Urinary bladder (tissue), 3 donors: ENCODE measurements at regions not wholly inside any gene's neighbourhood (a gene's known extent, or its start where the extent isn't known, plus 50 kb on each side); places are given as distances from the start of the nearest gene placed in this dataset.
"Not testable (repeated sequence)": the region's sequence is repeated elsewhere in the genome, so short reads cannot be mapped to it uniquely, and the experiment has no call there.

Source experiments
- DNase-seq: peaks from one replicate; pipeline ENCODE4 v3.0.0-alpha.2; 2015; ENCODE audit errors: extremely low spot score
- H3K27ac ChIP-seq: one replicate; pipeline ENCODE4 v1.5.1; 2013; ENCODE audit warnings: low read depth, mild to moderate bottlenecking, moderate library complexity
- H3K36me3 ChIP-seq: one replicate; pipeline ENCODE4 v1.6.1; 2013; ENCODE audit warnings: mild to moderate bottlenecking, moderate library complexity; ENCODE audit not compliant: insufficient read depth
- H3K4me1 ChIP-seq: one replicate; pipeline ENCODE4 v1.6.1; 2013; ENCODE audit warnings: mild to moderate bottlenecking, moderate library complexity; ENCODE audit not compliant: insufficient read depth
- H3K4me3 ChIP-seq: one replicate; pipeline ENCODE4 v1.5.1; 2013; ENCODE audit warnings: low read depth, low read length
- WGBS: extraction: QIAGEN DNeasy Blood & Tissue Kit; methylation state at CpG from one replicate; pipeline ENCODE4 v1.1.7; 2013; 5-methylcytosine and 5-hydroxymethylcytosine counted together
- donor health status: healthy with polysubstance abuse.
- donor health status: healthy.

DNA sequence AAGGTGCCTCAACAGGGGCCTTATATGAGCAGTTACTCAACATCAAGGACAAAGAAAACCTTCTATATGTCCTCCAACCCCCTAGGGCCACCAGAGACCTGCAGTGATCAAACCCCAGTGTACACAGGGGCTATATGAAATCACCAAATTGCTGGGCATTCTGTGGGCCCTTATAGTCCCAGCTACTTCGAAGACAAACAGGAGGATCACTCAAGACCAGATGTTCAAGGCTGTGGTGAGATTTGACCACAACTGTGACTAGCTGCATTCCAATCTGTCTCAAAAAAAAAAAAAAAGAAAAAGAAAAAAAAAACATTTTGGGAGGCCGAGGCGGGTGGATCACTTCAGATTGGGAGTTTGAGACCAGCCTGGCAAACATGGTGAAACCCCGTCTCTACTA lies 51.0 kb upstream of the PRB2 start:
- no peaks in the 10 kb centered on the region for H3K4me1 ChIP-seq
- H3K27ac ChIP-seq, result no peak overlapping the region
- H3K4me3 ChIP-seq, result no peak overlapping the region
- DNase-seq, result no peak
- WGBS, result 82% methylated on average over 4 of the region's 4 CpGs
- H3K36me3 ChIP-seq, result no peaks in the 10 kb centered on the region

DNA sequence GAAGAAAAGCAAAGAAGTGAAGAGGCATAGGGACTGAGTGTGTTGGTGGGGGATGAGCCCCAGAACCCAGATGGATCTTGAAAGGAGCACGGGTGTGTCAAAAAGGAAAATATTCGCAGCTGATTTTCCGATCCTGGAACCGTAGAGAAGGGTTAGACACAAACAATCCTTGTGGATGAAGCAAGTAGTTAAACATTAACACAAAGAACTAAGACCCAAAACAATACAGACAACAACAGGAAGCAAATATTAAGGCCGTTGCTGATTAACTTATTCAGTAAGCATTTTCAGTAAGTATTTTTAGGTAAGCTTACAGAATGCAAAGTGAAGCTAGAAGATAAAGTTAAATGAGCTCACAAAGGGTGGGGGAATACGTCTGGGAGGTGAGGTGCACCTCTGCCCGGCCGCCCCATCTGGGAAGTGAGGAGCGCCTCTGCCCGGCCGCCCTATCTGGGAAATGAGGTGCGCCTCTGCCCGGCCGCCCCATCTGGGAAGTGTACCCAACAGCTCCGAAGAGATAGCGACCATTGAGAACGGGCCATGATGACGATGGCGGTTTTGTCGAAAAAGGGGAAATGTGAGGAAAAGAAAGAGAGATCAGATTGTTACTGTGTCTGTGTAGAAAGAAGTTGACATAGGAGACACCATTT lies 62.8 kb upstream of the PRB2 start:
- no peak for DNase-seq
- WGBS, result 87% methylated on average over 20 of the region's 20 CpGs
- no peak overlapping the region for H3K4me3 ChIP-seq

GRCh38 chr12:11460343-11461023 lies 65.1 kb upstream of the PRB2 start:
- Histone ChIP-seq H3K4me1 (no peaks in the 10 kb centered on the region), H3K27ac (no peak overlapping the region), H3K4me3 (no peak overlapping the region), H3K36me3 (no peaks in the 10 kb centered on the region)
- no peak for DNase-seq
- WGBS, result 87% methylated on average over 1 of the region's 1 CpG

More for the DNA sequence above, 62.8 kb upstream of the PRB2 start:
- H3K36me3 ChIP-seq, result no peaks in the 10 kb centered on the region
- no peak overlapping the region for H3K27ac ChIP-seq
- no peaks in the 10 kb centered on the region for H3K4me1 ChIP-seq

- WGBS, result 68% methylated on average over 4 of the region's 4 CpGs
- Histone ChIP-seq H3K27ac (no peak overlapping the region), H3K36me3 (no peaks in the 10 kb centered on the region), H3K4me3 (no peak overlapping the region), H3K4me1 (no peaks in the 10 kb centered on the region)
- DNase-seq, result no peak
Observed at GRCh38 chr12:11461433-11461832, 66.1 kb upstream of the PRB2 start.

DNA sequence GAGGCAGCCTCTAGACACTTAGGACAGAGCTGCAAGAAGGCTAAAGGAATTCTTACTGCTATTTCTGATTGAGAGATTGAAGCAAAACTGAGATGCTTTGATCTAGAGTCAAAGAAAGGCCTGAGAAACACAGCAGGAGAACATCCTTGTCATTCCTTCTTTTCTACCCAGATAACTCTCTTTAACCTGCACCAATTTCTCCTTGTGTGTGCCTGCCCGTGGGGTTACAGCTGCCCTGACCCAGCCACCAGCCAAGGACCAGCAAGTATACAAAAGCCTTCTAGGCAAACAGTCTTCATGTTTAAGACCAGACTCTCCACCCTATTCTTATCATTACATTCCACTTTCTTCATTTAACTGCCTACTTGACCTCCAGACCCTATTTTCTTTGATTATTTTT lies 81.7 kb upstream of the PRB2 start:
- 40% methylated on average over 1 of the region's 1 CpG for WGBS
- no peak for DNase-seq
- Histone ChIP-seq H3K4me3 (no peak overlapping the region), H3K36me3 (no peaks in the 10 kb centered on the region), H3K27ac (no peak overlapping the region), H3K4me1 (no peaks in the 10 kb centered on the region)

GRCh38 chr12:11482955-11483354 lies 87.6 kb upstream of the PRB2 start:
- Histone ChIP-seq H3K4me3 (no peak overlapping the region), H3K36me3 (no peaks in the 10 kb centered on the region), H3K4me1 (no peaks in the 10 kb centered on the region), H3K27ac (no peak overlapping the region)
- 59% methylated on average over 2 of the region's 2 CpGs for WGBS
- DNase-seq, result no peak

DNA sequence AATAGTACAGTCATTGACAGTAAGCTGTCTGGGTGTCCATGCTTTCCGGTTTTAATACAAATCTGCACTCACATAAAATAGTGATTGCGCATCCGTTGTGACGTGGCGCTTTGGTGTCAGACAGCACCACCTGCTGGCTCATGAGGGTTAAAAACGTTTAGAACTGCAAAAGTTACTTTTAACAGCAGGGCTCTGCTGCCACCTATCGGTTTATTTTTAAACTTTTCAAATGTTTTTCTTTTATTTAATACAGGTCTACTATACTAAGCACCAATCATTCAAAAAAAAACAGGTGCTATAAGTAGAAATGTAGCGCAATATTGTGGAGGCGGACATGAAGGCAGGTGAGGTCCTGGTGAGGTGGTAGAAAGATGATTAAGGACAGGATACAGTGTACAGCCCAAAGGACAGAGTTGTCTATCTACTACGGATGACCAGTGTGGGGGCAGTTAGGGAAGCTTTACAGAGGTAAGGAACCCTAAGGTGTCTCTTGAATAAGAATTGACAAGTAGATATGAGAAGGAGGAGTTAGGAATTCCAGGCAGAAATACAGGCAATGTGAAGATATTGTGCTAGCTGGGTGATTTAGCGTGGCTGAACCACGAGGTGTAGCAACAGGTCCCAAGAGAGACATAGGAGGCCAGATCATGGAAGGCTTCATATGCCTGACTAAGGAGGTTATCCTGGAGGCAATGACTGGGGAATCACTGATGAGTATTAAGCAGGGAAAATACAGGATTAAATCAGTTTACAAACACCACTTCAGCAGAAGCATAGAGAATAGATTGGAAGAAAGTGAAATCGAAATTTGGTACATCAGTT lies 91.5 kb upstream of the PRB2 start:
- 26% methylated on average over 13 of the region's 13 CpGs for WGBS
- peak; percentile 58 for DNase-seq
- H3K36me3 ChIP-seq, result no peaks in the 10 kb centered on the region
- no peak overlapping the region for H3K4me3 ChIP-seq
- no peaks in the 10 kb centered on the region for H3K4me1 ChIP-seq
- H3K27ac ChIP-seq, result no peak overlapping the region

DNA sequence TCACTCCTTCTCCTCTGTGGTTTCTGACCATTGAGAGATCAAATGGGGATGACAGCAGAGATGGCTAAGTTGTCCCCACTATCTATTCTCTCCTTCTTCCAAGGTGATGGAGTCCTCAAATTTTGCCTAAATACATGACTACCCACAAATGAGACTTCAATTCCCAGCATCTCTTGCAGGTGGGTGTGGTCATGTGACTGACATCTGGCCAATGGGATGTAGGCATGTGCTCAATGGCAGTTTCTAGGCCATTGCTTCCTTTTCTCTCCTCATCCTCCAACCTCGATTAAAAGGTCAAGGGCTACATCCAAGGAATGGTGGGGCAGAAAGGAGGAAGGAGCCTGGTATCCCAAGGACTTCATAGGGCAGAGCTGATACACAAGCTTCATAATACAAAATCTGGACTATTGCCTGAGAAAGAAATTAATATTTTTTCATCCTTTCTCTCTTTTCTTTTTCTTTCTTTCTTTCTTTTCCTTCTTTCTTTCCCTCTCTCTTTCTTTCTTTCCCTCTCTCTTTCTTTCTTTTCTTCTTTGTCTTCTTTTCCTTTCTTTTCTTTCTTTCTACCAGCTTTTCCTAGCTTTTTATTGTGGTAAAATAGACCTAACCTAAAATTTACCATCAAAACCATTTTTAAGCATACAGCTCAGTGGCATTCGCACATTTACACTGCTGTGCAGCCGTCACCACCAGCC lies 100.9 kb upstream of the PRB2 start:
- no peak for DNase-seq
- Histone ChIP-seq H3K4me3 (no peak overlapping the region), H3K27ac (no peak overlapping the region), H3K36me3 (no peaks in the 10 kb centered on the region), H3K4me1 (no peaks in the 10 kb centered on the region)
- 90% methylated on average over 3 of the region's 3 CpGs for WGBS

DNA sequence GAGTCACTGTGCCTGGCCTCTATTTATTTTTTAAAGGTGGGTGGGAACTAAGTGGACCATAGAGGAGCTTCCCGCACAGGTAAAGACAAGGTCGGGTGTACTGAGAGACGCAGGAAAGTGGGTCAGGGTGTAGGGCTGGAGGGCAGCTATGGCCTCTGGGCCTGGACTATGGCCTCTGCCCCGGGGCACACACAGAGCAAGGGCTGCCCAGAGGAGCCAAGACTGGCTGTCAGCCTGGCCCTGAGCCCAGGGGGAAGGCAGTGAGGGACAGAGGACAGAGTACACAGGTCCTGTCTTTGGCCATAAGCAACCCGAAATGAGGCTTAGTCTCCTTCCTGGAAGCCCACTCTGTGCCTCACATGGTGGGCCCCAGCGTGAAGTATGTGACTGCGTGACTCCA lies 102.1 kb upstream of the PRB2 start:
- no peak overlapping the region for H3K27ac ChIP-seq
- 91% methylated on average over 7 of the region's 7 CpGs for WGBS
- H3K36me3 ChIP-seq, result no peaks in the 10 kb centered on the region
- DNase-seq, result no peak
- no peaks in the 10 kb centered on the region for H3K4me1 ChIP-seq
- no peak overlapping the region for H3K4me3 ChIP-seq

- WGBS, result 87% methylated on average over 4 of the region's 4 CpGs
- Histone ChIP-seq H3K36me3 (no peaks in the 10 kb centered on the region), H3K4me3 (no peak overlapping the region), H3K4me1 (no peaks in the 10 kb centered on the region), H3K27ac (no peak overlapping the region)
- no peak for DNase-seq
Observed at GRCh38 chr12:11497995-11498394, 102.6 kb upstream of the PRB2 start.

DNA sequence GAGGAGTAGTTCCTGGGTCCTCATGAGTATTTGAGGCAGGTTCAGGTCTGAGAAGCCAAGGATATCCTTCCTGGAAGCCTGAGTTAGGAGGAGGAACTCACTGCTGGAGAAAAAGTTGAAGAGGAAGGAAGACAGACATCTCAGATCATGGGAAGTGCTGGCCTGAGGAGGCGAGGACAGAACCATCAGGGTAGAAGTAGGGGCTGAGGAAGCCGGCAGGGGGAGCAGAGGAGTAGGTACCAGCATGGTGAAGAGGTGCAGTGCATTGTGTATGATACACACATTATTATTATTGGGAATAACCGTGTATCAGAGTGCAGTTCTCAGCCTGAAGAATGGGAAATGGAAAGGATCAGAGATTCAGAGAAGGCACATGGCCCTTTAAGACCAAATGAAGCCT lies 103.2 kb upstream of the PRB2 start:
- not testable (repeated sequence) for DNase-seq

DNA sequence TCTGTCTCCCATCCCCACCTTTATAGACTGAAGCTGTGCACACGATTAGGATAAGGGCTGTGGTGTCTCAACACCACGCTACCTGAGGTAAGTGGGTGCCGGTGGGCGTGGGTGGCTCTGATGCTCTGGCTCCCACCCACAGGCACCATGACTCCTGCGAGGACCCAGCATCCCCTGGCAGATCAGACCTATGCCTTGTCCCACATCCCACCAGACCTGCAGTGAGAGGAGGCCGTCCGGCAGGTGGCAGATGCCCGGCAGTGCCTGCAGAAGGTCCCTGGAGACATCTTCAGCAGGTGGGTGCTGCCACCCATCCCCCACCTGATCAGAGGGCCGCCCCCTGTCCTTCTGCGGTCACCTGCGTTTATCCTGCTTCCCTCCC lies 104.4 kb upstream of the PRB2 start:
- Histone ChIP-seq H3K4me1 (no peaks in the 10 kb centered on the region), H3K4me3 (no peak overlapping the region), H3K36me3 (no peaks in the 10 kb centered on the region), H3K27ac (no peak overlapping the region)
- DNase-seq, result no peak
- 66% methylated on average over 11 of the region's 11 CpGs for WGBS

More for the DNA sequence above, 103.2 kb upstream of the PRB2 start:
- H3K4me1 ChIP-seq, H3K27ac ChIP-seq, H3K36me3 ChIP-seq, H3K4me3 ChIP-seq: not testable (repeated sequence)
- 48% methylated on average over 3 of the region's 3 CpGs for WGBS

DNA sequence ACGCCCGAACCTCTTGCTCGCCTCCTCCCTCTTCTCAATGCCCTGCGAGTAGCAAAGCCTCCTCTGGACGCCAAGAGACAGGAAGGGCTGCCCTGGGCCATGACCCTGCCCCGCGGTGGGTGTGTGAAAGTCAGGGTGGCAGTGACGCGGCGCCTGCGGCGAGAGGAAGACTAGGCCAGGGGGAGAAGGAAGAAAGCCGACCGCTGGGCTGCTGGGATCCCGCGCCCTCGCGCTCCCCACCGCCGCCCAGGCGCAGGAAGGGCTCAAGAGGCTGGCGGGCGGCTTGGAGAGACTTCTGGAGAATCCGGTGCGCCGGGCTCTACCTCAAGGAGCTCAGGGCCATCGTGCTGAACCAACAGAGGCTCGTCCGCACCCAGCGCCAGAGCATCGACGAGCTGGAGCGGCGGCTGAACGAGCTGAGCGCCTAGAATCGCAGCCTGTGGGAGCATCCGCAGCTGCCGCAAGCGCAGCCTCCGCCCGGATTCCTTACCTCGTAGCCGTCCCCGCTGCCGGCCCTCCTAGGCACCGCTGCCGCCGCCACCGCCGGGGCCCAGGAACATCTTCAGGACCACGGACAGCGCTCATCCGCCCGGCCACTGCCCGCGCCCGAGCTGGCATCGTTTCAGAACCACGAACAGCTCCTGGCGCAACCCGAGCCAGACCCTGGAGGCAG lies 105.0 kb upstream of the PRB2 start:
- H3K36me3 ChIP-seq, result no peaks in the 10 kb centered on the region
- no peak overlapping the region for H3K27ac ChIP-seq
- WGBS, result 3% methylated on average over 62 of the region's 62 CpGs
- no peaks in the 10 kb centered on the region for H3K4me1 ChIP-seq
- peak; percentile 73 for DNase-seq
- no peak overlapping the region for H3K4me3 ChIP-seq
